Calu3 (cell line): ENCODE measurements at regions not wholly inside any gene's neighbourhood (a gene's known extent, or its start where the extent isn't known, plus 50 kb on each side); places are given as distances from the start of the nearest gene placed in this dataset.
"Not testable (repeated sequence)": the region's sequence is repeated elsewhere in the genome, so short reads cannot be mapped to it uniquely, and the experiment has no call there.

Experiments
- BruUV-seq: library from RNA; stranded (reverse); fragments of 400-500 nt; replicated peaks from 2 replicates; lab custom pipeline; 2021; lab: Mats Ljungman, UMichigan
- CTCF ChIA-PET: fragments of 300-600 bp; sonication (Branson Sonifier 250); formaldehyde crosslinking; loops from one replicate; lab custom pipeline; 2022; ENCODE audit warnings: antibody characterized with exemption; lab: Charles Lee
- DNase-seq: peaks from one replicate; pipeline ENCODE4 v3.0.0; 2022
- H3K27ac Mint-ChIP-seq: one replicate; pipeline ENCODE4 v1.8.0; 2022; ENCODE audit warnings: mixed read lengths; ENCODE audit not compliant: unreplicated experiment
- H3K27me3 Mint-ChIP-seq: one replicate; pipeline ENCODE4 v1.8.0; 2022; ENCODE audit warnings: mixed read lengths; ENCODE audit not compliant: unreplicated experiment
- H3K36me3 Mint-ChIP-seq: one replicate; pipeline ENCODE4 v1.8.0; 2022; ENCODE audit warnings: mild to moderate bottlenecking, moderate library complexity, mixed read lengths; ENCODE audit not compliant: insufficient read depth, unreplicated experiment
- H3K4me1 Mint-ChIP-seq: one replicate; pipeline ENCODE4 v1.8.0; 2022; ENCODE audit warnings: mild to moderate bottlenecking, low read depth, mixed read lengths; ENCODE audit not compliant: unreplicated experiment
- H3K4me3 Mint-ChIP-seq: one replicate; pipeline ENCODE4 v1.8.0; 2022; ENCODE audit warnings: mild to moderate bottlenecking, low read depth, moderate library complexity, mixed read lengths; ENCODE audit not compliant: unreplicated experiment
- H3K9me3 Mint-ChIP-seq: one replicate; pipeline ENCODE4 v1.8.0; 2022; ENCODE audit warnings: low read depth, mixed read lengths; ENCODE audit not compliant: unreplicated experiment
- CTCF ChIP-seq: fragments of 200-600 bp; IDR thresholded peaks from one replicate; pipeline ENCODE4 v1.8.0; 2022; ENCODE audit warnings: antibody characterized with exemption; ENCODE audit not compliant: unreplicated experiment
- intact Hi-C: fragments of 100-400 bp; cut with micrococcal nuclease; formaldehyde crosslinking; loops from one replicate; pipeline ENCODE4 v1.10.0; 2022; ENCODE audit not compliant: unreplicated experiment

GRCh38 chr5:96316487-96316886 is 116.6 kb downstream of the PCSK1 start:
- no peak for DNase-seq
- no TSS peak for BruUV-seq
- Mint-ChIP-seq H3K27ac (no peak overlapping the region), H3K4me3 (no peak overlapping the region), H3K4me1 (no peaks in the 10 kb centered on the region), H3K36me3 (no peaks in the 10 kb centered on the region), H3K27me3 (no peaks in the 10 kb centered on the region), H3K9me3 (peaks cover 6% of the 10 kb centered on the region)
- no peak for TF ChIP-seq CTCF
- CTCF ChIA-PET: no interaction called here
- intact Hi-C loops: no loop called here

- CTCF ChIA-PET: no interaction called here
- DNase-seq: no peak
- Mint-ChIP-seq H3K4me3 (no peak overlapping the region), H3K27me3 (no peaks in the 10 kb centered on the region), H3K27ac (no peak overlapping the region), H3K4me1 (no peaks in the 10 kb centered on the region), H3K9me3 (peaks cover 8% of the 10 kb centered on the region), H3K36me3 (no peaks in the 10 kb centered on the region)
- intact Hi-C loops: no loop called here
- BruUV-seq: no TSS peak
- no peak for TF ChIP-seq CTCF
Measured at GRCh38 chr5:96316017-96316416, 117.0 kb downstream of the PCSK1 start.

- Mint-ChIP-seq H3K27me3 (no peaks in the 10 kb centered on the region), H3K9me3 (peaks cover 10% of the 10 kb centered on the region), H3K36me3 (no peaks in the 10 kb centered on the region), H3K4me3 (no peak overlapping the region), H3K4me1 (no peaks in the 10 kb centered on the region), H3K27ac (no peak overlapping the region)
- no TSS peak for BruUV-seq
- CTCF ChIA-PET: no interaction called here
- no peak for DNase-seq
- intact Hi-C loops: no loop called here
- TF ChIP-seq CTCF: no peak
Measured at GRCh38 chr5:96315431-96315830, 117.6 kb downstream of the PCSK1 start.

GRCh38 chr5:96312383-96312782 is 120.7 kb downstream of the PCSK1 start:
- peaks cover 13% of the 10 kb centered on the region for H3K9me3 Mint-ChIP-seq

GRCh38 chr5:96307047-96307446 is 126.0 kb downstream of the PCSK1 start:
- H3K4me3 Mint-ChIP-seq, H3K36me3 Mint-ChIP-seq, H3K4me1 Mint-ChIP-seq, BruUV-seq, H3K27me3 Mint-ChIP-seq, intact Hi-C loops, CTCF ChIA-PET, H3K27ac Mint-ChIP-seq, DNase-seq: not testable (repeated sequence)
- peaks cover 18% of the 10 kb centered on the region for H3K9me3 Mint-ChIP-seq

More at GRCh38 chr5:96312383-96312782, 120.7 kb downstream of the PCSK1 start:
- TF ChIP-seq CTCF: no peak
- CTCF ChIA-PET: no interaction called here
- intact Hi-C loops: no loop called here
- H3K36me3 Mint-ChIP-seq: no peaks in the 10 kb centered on the region
- no peak overlapping the region for H3K27ac Mint-ChIP-seq
- DNase-seq: no peak
- no peaks in the 10 kb centered on the region for H3K4me1 Mint-ChIP-seq
- no peak overlapping the region for H3K4me3 Mint-ChIP-seq
- no peaks in the 10 kb centered on the region for H3K27me3 Mint-ChIP-seq
- BruUV-seq: no TSS peak
